Activated CD4-positive, alpha-beta T cell treated with anti-CD3 and anti-CD28 coated beads, Interleukin-2, Interleukin-4, amounts not matched to agents 100 ng/mL and 50 ng/mL, durations not matched to agents 16 hours and 8 hours (primary cell): ENCODE measurements at regions not wholly inside any gene's neighbourhood (a gene's known extent, or its start where the extent isn't known, plus 50 kb on each side); places are given as distances from the start of the nearest gene placed in this dataset.
A peak's percentile ranks its signal among the peaks of the same experiment; 100 is the strongest.

Experiments used
- DNase-seq: peaks from one replicate; pipeline ENCODE4 v3.0.0-alpha.2; 2020; ENCODE audit warnings: low spot score

DNA sequence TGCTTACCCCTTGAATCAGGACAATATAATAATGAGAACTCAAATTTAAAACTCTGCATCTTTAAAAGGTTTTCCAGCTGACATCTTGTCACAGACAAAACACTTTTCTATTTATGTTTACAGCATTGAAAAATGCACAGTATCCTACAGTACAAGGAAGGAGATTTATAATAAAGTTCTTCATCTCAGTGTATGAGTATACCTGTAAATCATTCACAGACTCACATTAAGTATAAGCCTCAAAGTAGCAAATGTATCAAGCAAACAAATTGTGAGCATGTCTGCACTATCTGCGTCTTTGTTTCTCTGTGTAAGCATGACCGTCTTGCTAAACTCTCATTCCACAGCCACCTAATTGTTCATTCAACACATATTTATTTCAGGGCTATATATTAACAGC, 52.8 kb downstream of the PPP1R2C start:
- no peak for DNase-seq

DNA sequence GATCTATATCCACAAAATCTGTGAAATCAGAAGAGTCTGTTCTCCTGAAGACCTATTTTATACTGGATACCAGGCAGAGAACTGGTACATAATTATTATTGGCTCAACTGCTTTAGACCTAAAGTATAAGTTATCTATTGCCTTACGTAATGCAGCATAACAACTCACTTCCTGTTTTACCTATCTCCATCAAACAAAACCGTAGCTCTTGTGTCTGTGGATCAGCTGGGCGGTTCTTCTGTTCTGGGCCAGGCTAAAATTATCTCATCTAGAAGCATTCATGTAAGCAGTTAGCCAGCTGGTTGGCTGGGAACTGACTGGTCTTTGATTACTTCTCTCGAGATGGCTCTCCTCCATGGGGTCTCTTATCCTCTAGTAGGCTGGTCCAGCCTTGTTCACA, 57.8 kb downstream of the PPP1R2C start:
- no peak for DNase-seq

DNA sequence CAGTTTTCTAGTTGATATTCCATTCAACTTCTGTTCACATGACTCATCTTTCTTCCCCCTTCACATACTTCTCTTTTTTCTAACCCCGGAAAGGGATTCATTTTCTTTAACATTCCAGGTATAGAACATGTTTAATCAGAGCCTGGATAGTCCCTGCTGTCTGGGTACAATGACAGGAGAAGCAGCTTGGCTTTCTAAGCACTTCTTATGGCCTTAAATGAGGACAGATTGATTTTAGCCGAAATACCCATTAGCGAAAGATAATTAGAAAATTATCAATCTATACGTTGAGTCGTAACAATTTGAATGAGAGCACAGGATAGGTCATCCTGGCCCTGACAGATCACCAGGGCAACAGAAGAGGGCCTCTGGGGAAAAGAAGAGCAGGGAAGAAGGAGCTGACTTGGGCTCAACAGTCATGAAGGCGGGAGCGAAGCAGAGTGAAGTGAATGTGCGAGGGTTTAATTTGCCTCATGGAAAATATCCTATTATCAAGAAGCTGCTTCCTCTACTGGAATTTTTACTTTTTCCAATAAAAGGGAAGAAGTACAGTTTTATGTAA, 62.2 kb downstream of the PPP1R2C start:
- no peak for DNase-seq

DNA sequence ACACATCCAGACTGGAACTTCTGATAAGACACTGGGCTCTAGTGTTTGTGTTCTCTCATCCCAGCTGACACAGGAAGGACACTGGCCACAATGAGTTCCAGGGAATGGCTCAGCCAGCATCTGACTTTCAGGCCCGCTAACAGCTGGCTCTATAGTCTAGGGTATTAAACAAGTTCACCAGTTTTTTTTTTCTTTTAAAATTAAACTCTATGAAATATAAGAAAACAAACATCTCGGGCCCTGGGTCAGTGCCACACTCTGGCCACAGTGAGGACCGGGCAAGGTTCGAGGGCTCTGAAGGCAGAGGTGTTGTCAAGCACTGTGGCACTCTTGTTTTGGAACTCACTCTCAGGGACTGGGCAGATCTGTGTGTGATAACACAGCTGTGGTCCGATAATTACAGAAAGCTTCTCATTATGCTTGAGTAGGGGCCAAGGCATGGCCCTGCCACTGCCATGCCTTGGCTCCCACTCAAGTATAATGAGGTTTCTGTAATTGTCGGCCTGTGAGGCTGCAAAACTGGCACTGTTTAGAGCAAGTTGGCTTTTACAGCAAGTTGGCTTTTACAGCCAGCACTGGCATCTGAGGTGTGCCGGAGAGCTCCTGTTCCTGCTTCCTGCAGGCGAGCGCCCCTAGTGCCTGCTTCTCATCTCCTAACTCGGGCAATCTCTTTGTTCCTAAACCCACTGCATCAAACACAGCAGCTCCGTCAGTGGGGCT, 62.8 kb downstream of the PPP1R2C start:
- DNase-seq = peak; percentile 6

DNA sequence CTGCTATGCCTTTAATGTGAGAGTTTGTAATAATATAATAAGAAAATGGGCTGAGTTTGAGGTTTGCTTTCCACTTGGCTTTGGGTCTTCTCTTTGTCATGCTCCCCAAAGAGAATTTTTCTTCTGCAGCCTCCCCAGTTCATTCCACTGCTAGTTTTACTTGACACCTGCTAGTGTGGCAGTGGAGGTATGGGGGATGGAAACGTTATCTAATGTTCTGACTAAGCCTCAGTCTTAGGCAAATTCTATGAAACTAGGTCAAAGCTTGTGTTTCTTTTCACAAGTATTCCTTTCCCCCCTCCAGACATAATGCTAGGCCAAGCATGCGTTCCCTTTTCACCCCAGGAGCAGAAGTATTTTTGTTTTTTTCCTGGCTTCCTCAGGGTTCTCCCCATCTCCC, 67.5 kb downstream of the PPP1R2C start:
- no peak for DNase-seq

DNA sequence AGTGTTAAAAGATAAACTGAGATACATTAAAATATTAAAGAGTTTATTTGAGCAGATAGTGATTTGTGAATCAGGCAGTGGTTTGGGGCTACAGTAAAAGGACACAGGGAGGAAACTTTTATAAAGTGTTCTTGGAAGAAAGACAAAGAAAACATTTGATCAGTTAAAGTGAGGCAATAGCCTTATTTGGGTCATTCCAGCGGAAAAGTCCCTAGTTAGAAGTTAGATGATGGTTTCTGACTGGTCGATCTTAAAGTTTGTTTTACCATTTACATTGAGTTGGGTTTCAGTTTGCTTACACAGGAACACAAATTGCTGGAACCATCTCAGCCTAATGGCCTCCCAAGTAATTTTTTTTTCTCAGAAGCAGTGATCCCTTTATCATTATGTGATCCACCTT, 69.7 kb downstream of the PPP1R2C start:
- no peak for DNase-seq

DNA sequence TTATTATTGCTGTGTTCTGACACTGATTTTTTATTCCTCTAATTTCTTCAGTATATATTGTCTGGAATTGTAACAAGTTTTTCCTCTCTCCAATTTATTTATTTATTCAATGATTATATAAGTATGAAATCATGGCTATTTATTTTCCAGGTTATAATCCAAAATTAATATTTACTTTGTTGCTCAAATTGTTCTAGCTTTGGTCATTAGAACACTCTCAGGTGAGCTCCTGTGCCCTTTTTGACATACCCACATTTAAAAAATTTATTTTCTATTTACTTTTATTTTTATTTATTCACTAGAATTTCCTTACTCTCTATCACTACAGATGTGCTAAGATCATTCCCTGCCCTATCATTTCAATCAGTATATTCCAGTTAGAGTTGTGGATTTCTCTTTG, 70.2 kb downstream of the PPP1R2C start:
- no peak for DNase-seq

DNA sequence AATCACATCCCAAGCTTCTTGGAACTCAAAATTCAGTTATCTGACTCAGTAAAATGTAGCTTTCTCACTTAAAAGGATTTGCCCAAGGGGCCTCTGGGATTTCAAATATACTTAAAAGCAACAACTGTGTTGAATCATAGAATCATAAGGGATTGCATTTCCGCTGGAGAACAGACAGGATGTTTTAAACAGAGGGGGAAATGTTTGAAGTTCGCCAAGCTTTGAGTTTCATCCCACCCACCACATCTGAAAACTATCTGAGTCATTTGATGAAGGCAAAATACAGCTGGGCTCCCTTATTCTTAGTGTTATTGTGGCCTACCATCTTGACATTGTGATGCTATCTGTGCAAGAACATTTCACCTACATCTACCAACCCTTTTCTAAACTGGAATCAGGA, 73.5 kb downstream of the PPP1R2C start:
- no peak for DNase-seq

DNA sequence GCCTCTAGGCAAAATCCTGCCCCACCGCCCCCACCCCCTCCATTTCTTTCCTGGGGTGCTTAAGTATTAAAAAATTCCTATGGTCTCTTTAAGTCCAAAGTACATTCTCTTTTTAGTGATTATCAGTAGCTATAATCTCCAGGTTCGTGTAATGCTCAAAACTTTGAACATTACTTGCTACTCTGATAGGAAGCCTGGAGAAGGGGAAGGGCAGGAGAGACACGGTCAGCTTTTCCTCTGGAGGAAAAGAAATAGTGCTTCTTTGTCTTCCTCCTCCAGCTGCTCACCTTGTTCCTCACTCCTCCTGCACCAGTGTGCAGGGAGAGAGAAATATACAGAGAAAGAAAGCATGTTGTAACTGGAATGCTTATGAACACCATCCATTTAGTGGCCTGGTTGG, 80.4 kb downstream of the PPP1R2C start:
- no peak for DNase-seq

DNA sequence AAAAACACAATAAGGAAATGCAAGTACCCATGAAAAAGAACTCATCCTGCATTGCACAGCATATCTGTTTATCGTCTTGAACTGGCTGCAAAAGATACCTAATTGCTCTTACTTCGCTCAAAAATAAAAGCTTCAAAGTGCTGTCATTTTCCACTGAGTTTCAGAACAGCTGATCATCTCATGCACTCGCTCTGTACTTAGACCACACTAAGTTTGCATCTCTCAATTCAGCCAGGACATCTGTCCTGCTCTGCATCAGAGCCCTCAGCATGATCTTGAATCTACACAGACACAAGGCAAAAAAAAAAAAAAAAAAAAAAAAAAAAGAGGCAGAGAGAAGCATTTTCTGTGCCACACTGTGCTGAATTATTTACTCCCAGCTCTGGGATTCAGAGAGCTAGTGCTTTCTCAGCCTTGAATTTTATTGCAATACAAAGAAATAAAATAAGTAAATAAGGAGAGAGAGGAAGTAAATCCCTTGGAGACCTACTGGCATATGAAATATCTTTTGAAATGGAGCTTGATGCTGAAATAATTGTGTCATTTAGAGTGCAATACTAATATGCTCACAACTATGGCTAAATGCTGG, 81.3 kb downstream of the PPP1R2C start:
- no peak for DNase-seq

DNA sequence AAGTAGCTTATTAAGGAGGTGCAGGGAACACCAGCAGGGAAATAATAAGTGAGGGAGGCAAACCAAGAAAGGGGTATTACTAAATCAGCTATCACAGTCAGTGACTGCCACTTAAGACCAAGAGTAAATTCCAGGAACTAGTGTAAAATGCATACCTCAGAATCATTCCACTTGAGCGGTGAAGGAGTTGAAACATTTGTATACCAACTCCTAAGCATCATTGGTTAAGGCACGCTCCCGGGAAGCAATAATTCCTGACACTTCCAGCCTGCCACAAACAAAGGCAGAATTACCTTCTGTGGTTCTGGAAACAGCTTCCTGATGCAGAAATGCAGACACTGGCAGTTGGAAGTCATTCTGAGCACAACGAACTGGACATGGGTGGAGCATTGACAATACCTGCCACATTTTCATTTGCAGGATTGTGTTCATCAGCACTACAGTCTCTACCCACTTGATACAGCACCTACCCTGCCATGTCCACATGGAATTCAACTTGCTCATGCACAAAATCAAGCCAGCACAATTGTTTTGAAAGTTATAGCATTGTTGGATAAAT, 82.1 kb downstream of the PPP1R2C start:
- no peak for DNase-seq

DNA sequence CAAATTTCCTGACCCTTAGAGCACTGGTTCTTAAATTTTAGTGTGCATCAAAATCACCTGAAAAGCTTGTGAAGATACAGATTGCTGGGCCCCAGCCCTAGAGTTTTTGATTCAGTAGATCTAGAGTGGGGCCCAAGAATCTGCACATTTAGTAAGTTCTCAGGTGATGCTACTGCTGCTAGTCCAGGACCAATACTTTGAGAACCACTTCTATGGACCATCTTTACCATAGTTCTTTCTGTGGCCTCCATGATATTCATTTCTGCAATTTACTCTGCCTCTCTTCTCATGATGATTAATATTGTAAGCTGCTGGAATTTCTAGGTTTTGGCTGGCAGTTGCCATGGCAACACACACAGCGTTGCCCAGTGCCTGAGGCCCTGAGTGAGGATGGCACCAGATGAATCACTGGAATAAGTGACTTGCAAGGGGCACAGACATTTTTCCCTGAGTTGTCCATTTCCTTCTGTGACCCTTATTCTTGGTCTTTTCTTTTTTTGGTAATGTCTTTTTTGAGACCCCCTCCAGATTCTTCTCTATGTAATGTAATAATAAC, 83.6 kb downstream of the PPP1R2C start:
- DNase-seq = peak; percentile 6

DNA sequence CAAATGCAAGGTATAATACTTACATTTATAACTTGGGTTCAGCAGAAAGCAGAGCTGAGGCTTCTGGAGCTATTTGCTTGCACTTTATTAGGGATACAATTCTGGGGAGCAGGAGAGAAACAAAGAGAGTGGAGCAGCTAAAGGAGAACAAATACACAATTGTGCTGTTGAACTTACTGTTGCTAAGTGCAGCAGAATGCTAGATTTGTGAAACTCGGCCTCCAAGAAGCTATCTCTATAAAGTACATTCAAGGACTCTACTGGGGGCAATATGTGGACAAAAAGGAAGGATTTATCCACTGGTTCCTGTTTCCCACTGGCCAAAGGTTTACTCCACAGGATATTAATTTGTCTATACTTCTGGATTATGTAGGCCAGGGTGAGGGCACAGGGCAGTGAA, 86.8 kb downstream of the PPP1R2C start:
- no peak for DNase-seq

DNA sequence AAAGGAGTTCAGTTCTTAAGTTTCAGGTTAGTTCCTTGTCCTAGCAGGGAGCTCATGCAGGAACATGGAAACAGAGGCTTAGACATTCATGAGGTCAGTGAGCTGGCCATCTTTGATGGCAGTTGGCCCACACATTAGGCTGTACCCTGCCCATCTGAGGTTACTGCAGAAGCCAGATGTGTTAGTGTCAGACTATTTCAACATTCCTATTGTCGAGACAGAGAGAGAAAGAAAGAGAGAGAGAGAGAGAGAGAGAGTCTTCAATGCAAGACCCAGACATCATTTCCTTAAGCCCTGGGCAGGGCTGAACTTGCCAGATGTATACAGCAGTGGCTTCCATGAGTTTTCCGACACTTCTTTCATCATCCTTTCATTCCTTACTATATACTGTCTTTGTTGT, 91.3 kb downstream of the PPP1R2C start:
- no peak for DNase-seq

DNA sequence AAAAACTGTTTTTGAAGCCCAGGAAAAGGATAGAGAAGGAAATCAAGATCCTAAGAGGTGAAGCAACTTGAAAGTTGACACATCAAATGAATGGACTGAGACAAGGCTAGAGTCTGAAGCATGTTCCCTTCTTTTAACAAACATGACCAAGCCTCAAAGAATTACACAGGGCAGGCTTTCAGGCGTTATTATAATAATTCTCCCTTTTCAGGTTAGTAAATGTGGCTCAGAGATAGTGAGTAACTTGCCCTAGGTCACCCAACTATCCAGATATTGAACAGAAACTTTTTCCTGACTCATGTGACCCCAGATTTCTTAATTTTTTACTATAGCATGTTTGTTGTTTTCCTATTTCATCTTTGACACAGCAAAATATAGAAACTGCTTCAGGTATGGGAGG, 91.7 kb downstream of the PPP1R2C start:
- no peak for DNase-seq

DNA sequence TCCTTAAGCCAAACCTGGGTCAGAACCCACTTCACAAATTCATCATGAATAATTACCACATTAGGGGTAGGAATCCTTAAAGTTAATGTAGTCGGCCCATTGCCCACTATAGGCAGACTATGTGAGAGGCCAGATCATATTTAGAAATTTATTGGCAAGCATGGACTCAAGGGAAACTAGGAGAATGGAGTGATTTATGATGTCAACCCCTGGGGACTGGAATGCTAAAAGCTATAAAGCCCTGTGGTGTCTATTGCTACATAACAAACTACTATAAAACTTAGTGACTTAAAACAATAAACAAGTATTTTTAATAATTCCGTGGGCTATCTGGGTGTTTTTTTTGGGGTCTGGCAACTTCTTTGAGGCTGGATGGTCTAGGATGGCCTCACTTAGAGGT, 93.9 kb downstream of the PPP1R2C start:
- no peak for DNase-seq

DNA sequence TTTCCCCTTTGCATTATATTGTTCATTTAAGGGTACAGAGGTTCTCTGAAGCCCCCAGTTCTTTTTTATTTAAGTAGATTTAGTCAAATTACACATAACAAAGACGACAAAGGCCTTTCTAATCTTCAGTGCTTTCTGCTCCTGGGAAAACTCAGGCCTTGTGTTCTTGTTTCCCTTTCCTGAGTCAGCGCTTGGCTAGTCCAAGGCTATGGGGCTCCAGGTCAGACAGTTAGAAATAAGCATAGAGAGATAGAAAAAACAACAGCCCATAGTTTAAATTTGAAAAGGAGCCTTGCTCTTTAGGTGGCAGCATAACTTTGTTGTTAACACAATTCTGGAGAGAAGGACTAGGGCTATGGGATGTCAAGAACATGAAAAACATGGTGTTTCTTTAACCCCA, 97.3 kb downstream of the PPP1R2C start:
- DNase-seq = no peak

DNA sequence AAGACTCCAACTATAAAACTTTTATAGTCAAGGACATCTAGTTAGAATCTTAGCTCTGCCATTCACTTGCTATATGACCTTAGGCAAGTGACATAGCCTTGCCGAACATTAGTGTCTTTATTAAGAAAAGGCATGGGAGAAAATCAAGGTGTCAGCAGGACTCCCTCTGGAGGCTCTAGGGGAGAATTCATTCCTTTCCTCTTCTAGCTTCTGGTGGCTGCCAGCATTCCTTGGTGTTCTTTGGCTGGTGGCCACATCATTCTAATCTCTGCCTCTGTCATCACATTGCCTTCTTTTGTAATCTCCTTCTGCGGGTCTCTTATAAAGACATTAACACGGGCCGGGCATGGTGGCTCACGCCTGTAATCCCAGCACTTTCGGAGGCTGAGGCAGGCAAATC, 99.8 kb downstream of the PPP1R2C start:
- no peak for DNase-seq

DNA sequence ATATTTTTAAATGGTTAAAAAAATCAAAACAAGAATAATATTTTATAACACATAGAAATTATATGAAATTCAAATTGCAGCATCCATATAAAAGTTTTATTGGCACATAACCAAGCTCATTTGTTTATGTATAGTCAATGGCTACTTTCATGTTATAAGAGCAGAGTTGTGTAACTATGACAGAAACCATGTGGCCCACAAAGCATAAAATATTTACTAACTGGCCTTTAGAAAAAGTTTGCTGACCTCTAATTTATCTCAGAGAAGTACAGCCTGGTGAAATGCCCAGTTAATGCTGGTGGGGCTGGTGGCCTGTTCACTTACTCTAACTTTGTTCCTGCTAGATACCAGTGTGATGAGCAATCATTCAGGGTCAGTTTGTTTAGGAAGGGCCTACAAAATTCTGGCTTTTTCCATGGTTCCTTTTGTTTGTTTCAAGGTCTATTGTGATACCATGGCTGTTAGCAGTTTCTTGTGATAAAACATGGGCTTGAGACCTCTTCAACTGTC, 104.6 kb downstream of the PPP1R2C start:
- DNase-seq = no peak

DNA sequence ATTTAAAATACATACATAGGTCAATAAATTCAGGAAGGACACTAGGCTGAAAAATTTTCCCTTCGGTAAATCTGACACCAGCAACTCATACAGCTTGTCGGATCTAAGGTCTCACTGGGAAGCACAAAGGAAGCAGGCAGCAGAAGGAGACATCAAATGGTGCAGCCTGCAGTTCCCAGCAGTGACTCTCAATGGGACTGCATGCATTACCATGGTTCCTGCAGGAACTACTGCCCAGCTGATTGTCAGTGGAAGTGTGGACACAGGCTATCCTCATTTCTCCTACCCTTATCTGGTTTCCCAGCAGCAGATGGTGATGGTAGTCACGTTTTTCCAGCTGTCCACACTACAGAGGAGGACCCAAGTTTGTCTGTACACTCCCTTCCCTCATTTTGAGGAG, 113.3 kb downstream of the PPP1R2C start:
- DNase-seq = no peak

DNA sequence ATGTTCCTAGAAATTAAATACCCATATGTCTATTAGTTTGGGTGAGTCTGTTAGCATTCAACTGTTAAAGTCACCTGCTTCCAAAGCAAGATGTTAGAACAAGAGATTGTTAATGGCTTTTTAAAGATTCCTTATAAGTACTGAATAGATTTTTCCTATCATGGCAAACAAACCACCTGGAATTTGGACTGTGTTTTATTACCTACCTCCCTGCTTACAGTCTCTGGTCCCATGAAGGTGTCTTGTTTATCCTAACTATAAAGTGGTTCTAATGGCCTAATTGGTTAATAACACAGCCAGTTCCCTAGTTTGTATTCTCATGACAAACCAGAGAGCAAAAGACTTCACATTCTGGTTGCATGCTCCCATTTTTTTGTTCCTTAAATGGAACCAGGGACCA, 149.5 kb downstream of the PPP1R2C start:
- DNase-seq = no peak

DNA sequence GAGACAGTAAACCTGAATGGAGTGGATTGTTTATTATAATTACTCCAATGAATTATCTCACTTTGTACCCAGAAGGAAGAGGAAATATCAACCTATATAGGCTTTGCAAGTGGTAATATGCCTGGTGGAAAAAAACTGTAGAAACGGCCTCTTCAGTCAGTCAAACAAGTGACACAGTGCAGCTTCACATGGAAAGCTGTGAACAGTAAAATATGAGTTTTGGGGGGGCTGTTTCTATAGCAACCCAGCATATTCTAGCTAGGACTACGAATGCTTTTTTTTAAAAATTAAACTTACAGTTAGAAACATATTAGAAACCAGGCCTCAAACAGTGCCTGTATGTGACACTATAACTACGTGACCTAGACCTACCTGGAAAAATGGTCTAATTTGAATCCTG, 150.1 kb downstream of the PPP1R2C start:
- DNase-seq = no peak

DNA sequence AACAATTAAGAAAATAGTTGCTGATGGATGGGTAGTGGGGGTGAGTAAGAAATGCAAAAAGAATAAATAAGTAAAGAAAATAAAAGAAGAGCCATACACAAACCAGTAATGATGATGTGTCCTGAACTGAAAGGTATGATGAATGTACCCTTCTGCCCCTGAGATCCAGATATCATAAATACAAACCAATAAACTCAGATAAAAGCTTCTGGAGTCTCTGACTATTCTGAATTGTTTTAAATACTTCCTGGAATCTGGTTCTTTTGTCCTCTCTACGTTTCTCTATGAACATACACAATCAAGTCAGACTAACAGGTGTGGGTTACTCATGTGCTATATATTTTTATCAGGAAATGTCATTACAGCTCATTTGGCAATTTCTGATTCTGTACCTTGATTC, 153.4 kb downstream of the PPP1R2C start:
- no peak for DNase-seq
